ENCODE measurements at regions not wholly inside any gene's neighbourhood (a gene's known extent, or its start where the extent isn't known, plus 50 kb on each side); places are given as distances from the start of the nearest gene placed in this dataset.

DNA sequence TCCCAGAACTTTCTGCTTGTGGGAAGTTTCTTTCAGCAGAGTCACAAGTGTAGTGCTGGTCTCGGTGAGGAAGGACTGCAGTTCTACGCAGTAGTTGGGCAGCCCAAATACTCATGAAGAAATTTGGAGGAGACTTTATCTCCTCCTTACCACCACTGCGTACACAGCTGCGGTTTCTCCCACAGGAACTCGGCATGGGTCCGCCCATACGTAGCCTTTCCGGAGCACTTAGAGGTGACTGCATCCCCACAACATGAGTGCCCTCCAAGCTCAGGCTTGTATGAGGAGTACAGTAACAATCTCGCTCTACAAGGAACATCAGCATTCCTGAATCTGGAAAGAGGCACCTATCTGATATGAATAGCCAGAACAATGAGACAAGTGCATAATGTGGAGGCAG, 549.2 kb upstream of the SEMA3D start:
- TF ChIP-seq, protein P1, sequence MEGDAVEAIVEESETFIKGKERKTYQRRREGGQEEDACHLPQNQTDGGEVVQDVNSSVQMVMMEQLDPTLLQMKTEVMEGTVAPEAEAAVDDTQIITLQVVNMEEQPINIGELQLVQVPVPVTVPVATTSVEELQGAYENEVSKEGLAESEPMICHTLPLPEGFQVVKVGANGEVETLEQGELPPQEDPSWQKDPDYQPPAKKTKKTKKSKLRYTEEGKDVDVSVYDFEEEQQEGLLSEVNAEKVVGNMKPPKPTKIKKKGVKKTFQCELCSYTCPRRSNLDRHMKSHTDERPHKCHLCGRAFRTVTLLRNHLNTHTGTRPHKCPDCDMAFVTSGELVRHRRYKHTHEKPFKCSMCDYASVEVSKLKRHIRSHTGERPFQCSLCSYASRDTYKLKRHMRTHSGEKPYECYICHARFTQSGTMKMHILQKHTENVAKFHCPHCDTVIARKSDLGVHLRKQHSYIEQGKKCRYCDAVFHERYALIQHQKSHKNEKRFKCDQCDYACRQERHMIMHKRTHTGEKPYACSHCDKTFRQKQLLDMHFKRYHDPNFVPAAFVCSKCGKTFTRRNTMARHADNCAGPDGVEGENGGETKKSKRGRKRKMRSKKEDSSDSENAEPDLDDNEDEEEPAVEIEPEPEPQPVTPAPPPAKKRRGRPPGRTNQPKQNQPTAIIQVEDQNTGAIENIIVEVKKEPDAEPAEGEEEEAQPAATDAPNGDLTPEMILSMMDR (IDR thresholded peaks at IDR 0.05), result no peak
- no peak for TF ChIP-seq POLR2A (IDR thresholded peaks at IDR 0.05)
- no peak for TF ChIP-seq POLR2AphosphoS5 (IDR thresholded peaks at IDR 0.05)

All from breast epithelium (tissue), 3 donors.